BLaER1 treated with 17β-estradiol and CSF1 and Interleukin-3, amounts not matched to agents 10 nM and 100 nM (cell line): ENCODE measurements at regions not wholly inside any gene's neighbourhood (a gene's known extent, or its start where the extent isn't known, plus 50 kb on each side); places are given as distances from the start of the nearest gene placed in this dataset.

Source experiments
- H3K27ac ChIP-seq, 11 experiments: shearing (Covaris generic); formaldehyde crosslinking; 2 replicates each; pipeline ENCODE4 v1.8.1; 2022
- H3K27me3 ChIP-seq, 11 experiments: shearing (Covaris generic); formaldehyde crosslinking; 2 replicates each; pipeline ENCODE4 v1.8.1; 2022
- H3K36me3 ChIP-seq, 11 experiments: shearing (Covaris generic); formaldehyde crosslinking; 2 replicates each; pipeline ENCODE4 v1.8.1; 2022
- H3K4me1 ChIP-seq, 10 experiments: shearing (Covaris generic); formaldehyde crosslinking; 2 replicates each; pipeline ENCODE4 v1.8.1; 2022
- H3K4me2 ChIP-seq, 11 experiments: shearing (Covaris generic); formaldehyde crosslinking; 2 replicates each; pipeline ENCODE4 v1.8.1; 2022
- H3K4me3 ChIP-seq, 10 experiments: shearing (Covaris generic); formaldehyde crosslinking; 2 replicates each; pipeline ENCODE4 v1.8.1; 2022
- H3K9ac ChIP-seq, 11 experiments: shearing (Covaris generic); formaldehyde crosslinking; 2 replicates each; pipeline ENCODE4 v1.8.1; 2022
- H3K9me3 ChIP-seq, 11 experiments: shearing (Covaris generic); formaldehyde crosslinking; replicated peaks in 1 of 11; 2 replicates each; pipeline ENCODE4 v1.8.1; 2022
- H4K20me1 ChIP-seq, 11 experiments: shearing (Covaris generic); formaldehyde crosslinking; 2 replicates each; pipeline ENCODE4 v1.8.1; 2022
- Cebpa-rat ChIP-seq, 11 experiments: shearing (Covaris generic); IDR thresholded peaks; 2 replicates each; pipeline ENCODE4 v1.8.1; 2022

DNA sequence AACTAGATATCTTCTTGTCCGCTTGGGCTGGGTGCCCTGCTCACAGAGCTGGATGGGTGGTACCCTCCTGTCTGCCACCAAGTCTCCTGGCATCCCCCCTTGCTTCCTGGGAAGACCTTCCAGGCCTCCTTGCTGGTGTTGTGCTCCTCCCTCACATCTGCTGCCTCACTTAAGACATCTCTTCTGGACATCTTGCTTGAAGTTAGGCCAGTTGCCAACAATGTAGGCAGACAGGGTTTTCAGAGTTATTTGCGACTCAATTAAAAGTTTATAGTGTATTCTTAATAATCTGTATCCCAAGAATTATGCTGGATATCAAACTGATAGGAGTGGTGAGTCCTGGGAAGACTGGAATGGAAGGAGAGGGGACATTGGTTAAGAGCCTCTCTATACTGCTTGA lies 64.0 kb upstream of the TNRC6B start:
- peaks cover 0 to 86% (median 27%) of the 10 kb centered on the region in 11 experiments; a peak in 8 of 22 replicates for H4K20me1 ChIP-seq
- peaks cover 16 to 33% (median 29%) of the 10 kb centered on the region in 10 experiments for H3K4me1 ChIP-seq
- TF ChIP-seq Cebpa-rat (IDR thresholded peaks at IDR 0.05) = no peak
- no peak overlapping the region for H3K27ac ChIP-seq
- no peak overlapping the region for H3K9ac ChIP-seq
- H3K4me2 ChIP-seq = 0 out of 22 replicates have a peak overlapping the region, but pooled peaks of 1 of the 11 experiments have one; percentile 17
- no peaks in the 10 kb centered on the region for H3K9me3 ChIP-seq
- peaks cover 0 to 11% (median under 1%) of the 10 kb centered on the region in 11 experiments; a peak in 6 of 22 replicates for H3K36me3 ChIP-seq
- no peak overlapping the region for H3K4me3 ChIP-seq
- H3K27me3 ChIP-seq = no peaks in the 10 kb centered on the region

DNA sequence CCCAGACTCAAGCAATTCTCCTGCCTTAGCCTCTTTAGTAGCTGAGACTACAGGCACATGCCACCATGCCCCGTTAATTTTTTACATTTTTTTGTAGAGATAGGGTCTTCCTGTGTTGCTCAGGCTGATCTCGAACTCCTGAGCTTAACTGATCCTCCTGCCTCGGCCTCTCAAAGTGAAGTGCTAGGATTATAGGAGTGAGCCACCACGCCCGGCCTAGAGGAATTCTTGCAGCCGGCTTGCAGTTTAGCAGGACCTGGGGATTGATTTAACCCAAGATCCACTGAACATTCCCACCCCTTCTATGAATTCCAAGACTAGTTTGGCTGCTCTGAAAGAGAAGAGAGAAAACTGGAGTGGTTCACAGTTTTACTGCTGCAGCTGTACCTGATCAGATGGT lies 63.3 kb upstream of the TNRC6B start:
- peaks cover 16 to 33% (median 29%) of the 10 kb centered on the region in 10 experiments for H3K4me1 ChIP-seq
- no peaks in the 10 kb centered on the region for H3K9me3 ChIP-seq
- TF ChIP-seq Cebpa-rat (IDR thresholded peaks at IDR 0.05) = no peak
- no peak overlapping the region for H3K4me3 ChIP-seq
- H3K9ac ChIP-seq = no peak overlapping the region
- H3K27me3 ChIP-seq = no peaks in the 10 kb centered on the region
- H3K27ac ChIP-seq = no peak overlapping the region
- peaks cover 0 to 81% (median 27%) of the 10 kb centered on the region in 11 experiments; a peak in 8 of 22 replicates for H4K20me1 ChIP-seq
- H3K36me3 ChIP-seq = peaks cover 0 to 19% (median 6%) of the 10 kb centered on the region in 11 experiments; a peak in 6 of 22 replicates
- no peak overlapping the region for H3K4me2 ChIP-seq

DNA sequence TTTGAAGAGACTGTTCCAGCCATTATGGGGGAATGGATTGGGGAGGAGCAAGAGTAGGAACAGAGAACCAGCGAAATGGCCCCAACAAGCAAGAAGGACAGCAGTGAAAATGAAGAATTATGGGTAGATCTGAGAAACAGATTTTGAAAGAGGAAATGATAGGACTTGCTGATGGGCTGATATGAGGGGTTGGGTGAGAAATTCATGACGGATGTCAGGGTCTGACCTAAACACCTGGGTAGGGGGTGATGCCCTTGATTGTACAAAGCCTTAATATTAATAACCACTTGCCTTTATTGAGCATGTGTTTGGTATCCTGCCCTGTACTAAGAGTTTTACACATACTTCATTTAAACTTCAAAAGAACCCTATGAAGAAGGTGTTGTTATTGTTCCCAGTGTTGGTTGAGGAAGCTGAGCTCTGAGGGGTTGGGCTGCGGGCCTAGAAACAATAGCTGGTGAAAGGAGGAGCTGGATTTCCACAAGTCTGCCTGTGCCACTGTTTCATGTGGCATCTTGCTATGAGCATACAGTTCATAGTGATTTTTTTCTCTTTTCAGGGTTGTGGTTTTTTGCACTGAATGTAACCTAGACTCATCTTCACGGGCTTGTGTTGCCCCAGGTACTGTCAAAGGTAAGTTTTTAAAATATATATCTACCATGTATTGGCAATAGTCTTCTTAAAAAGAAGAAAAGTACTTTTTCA lies 61.1 kb upstream of the TNRC6B start:
- Histone ChIP-seq H3K9me3 (no peaks in the 10 kb centered on the region), H3K9ac (no peak overlapping the region), H3K27me3 (no peaks in the 10 kb centered on the region), H3K27ac (no peak overlapping the region), H4K20me1 (peaks cover 0 to 63% (median 16%) of the 10 kb centered on the region in 11 experiments; a peak in 8 of 22 replicates), H3K36me3 (peaks cover 0 to 30% (median 7%) of the 10 kb centered on the region in 11 experiments; a peak in 7 of 22 replicates), H3K4me2 (no peak overlapping the region), H3K4me3 (no peak overlapping the region), H3K4me1 (peaks cover 13 to 28% (median 22%) of the 10 kb centered on the region in 10 experiments)
- no peak for TF ChIP-seq Cebpa-rat (IDR thresholded peaks at IDR 0.05)

DNA sequence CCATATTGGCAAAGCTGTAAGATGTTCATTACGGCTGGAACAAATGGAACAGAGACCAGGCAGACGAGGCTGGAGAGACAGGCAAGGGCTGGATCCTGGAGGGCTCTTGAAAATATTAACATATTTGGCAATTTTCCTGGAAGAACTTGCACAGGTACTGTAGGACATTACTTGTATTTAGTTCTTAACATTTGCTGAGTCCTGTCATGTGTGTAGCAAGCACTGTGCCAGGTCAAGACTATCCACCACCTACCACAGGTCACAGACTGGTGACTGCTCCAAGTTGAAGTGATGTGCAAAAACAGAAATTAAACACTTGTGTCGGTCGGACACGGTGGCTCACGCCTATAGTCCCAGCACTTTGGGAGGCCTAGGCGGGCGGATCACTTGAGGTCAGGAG lies 58.7 kb upstream of the TNRC6B start:
- TF ChIP-seq Cebpa-rat (IDR thresholded peaks at IDR 0.05) = no peak
- peaks cover 0 to 53% (median 6%) of the 10 kb centered on the region in 11 experiments; a peak in 8 of 22 replicates for H4K20me1 ChIP-seq
- H3K9ac ChIP-seq = no peak overlapping the region
- H3K27me3 ChIP-seq = no peaks in the 10 kb centered on the region
- no peak overlapping the region for H3K4me3 ChIP-seq
- no peak overlapping the region for H3K4me2 ChIP-seq
- no peaks in the 10 kb centered on the region for H3K9me3 ChIP-seq
- H3K36me3 ChIP-seq = peaks cover 0 to 37% (median 15%) of the 10 kb centered on the region in 11 experiments; a peak in 10 of 22 replicates
- peaks cover 5 to 24% (median 16%) of the 10 kb centered on the region in 10 experiments; a peak in 19 of 20 replicates for H3K4me1 ChIP-seq
- no peak overlapping the region for H3K27ac ChIP-seq

DNA sequence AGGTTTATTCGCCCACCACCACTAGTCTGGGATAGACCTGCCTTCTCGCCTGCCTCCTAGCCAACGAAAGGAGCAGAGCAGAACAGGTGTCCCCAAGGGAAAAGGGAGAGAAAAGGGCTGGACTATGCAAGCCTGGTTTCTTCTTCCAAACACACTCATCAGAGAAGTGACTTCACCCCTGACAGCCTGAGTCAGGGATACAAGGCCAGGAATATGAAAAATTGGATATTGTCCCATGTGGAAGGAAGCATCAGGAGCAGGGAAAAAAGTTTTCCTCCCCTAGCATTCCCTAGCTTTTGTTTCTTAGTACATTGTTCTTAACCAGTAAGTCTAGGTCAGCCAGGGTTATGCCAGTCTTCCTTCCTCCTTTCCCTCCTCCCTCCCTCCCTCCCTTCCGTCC lies 56.9 kb upstream of the TNRC6B start:
- Histone ChIP-seq H3K27me3 (no peaks in the 10 kb centered on the region), H3K9me3 (no peaks in the 10 kb centered on the region), H3K4me2 (peak overlapping the region in 4 of 11 experiments; percentile 6 to 32 (median 14); a peak in 4 of 22 replicates), H4K20me1 (peaks cover 0 to 34% (median 4%) of the 10 kb centered on the region in 11 experiments; a peak in 7 of 22 replicates), H3K4me1 (peaks cover 5 to 24% (median 17%) of the 10 kb centered on the region in 10 experiments; a peak in 19 of 20 replicates), H3K4me3 (no peak overlapping the region), H3K9ac (no peak overlapping the region), H3K27ac (no peak overlapping the region), H3K36me3 (peaks cover 0 to 51% (median 17%) of the 10 kb centered on the region in 11 experiments; a peak in 12 of 22 replicates)
- no peak for TF ChIP-seq Cebpa-rat (IDR thresholded peaks at IDR 0.05)

DNA sequence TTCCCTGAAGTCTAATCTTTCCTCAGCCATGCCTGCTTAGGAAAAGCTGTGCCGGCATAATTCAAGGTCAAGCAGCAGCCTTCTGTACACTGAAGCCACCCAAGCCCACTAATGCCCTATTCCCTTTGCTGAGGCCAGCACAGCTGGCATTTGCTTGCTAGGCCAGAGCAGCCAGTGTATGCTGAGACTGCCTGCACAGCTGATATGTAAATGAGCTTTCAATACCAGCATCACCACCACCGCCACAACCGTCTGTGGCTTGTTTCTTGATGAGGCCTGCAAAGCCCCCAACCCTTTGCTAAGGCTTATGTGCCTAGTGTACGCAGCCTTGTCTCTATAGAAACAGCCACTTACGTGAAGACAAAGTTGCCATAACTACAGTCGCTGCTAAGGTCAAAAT lies 56.3 kb upstream of the TNRC6B start:
- H3K9me3 ChIP-seq = no peaks in the 10 kb centered on the region
- TF ChIP-seq Cebpa-rat (IDR thresholded peaks at IDR 0.05) = no peak
- peaks cover 5 to 24% (median 17%) of the 10 kb centered on the region in 10 experiments; a peak in 19 of 20 replicates for H3K4me1 ChIP-seq
- H3K4me3 ChIP-seq = no peak overlapping the region
- peaks cover 0 to 28% (median 0%) of the 10 kb centered on the region in 11 experiments; a peak in 6 of 22 replicates for H4K20me1 ChIP-seq
- no peak overlapping the region for H3K27ac ChIP-seq
- no peak overlapping the region for H3K9ac ChIP-seq
- no peak overlapping the region for H3K4me2 ChIP-seq
- peaks cover 0 to 57% (median 21%) of the 10 kb centered on the region in 11 experiments; a peak in 12 of 22 replicates for H3K36me3 ChIP-seq
- no peaks in the 10 kb centered on the region for H3K27me3 ChIP-seq

DNA sequence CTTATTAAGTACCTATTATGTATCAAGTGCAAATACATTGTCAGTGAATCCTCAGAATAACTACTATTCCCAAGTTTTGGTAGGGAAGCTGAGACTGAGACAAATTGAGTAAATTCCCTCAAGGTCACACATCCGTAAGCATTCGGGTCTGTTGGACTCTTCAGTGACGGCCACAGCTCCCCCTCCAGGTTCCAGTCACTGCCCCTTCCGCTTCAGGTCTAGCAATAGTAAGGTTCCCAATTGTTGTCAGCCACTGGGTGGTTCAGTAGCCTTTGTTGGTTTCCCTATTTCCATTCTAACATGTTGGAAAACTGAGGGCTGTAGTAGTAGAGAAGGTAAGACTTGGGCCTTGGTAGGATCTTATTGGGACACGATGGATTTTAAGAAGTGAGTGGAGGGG lies 54.9 kb upstream of the TNRC6B start:
- Histone ChIP-seq H3K4me3 (no peak overlapping the region), H3K36me3 (peaks cover 0 to 67% (median 30%) of the 10 kb centered on the region in 11 experiments; a peak in 13 of 22 replicates), H3K9ac (no peak overlapping the region), H3K4me2 (peak overlapping the region in 9 of 11 experiments; percentile 9 to 43 (median 24); a peak in 7 of 22 replicates), H3K4me1 (peaks cover 5 to 24% (median 17%) of the 10 kb centered on the region in 10 experiments; a peak in 19 of 20 replicates), H3K27me3 (no peaks in the 10 kb centered on the region), H4K20me1 (peaks cover 0 to 18% (median 0%) of the 10 kb centered on the region in 11 experiments; a peak in 5 of 22 replicates), H3K27ac (no peak overlapping the region), H3K9me3 (no peaks in the 10 kb centered on the region)
- no peak for TF ChIP-seq Cebpa-rat (IDR thresholded peaks at IDR 0.05)

DNA sequence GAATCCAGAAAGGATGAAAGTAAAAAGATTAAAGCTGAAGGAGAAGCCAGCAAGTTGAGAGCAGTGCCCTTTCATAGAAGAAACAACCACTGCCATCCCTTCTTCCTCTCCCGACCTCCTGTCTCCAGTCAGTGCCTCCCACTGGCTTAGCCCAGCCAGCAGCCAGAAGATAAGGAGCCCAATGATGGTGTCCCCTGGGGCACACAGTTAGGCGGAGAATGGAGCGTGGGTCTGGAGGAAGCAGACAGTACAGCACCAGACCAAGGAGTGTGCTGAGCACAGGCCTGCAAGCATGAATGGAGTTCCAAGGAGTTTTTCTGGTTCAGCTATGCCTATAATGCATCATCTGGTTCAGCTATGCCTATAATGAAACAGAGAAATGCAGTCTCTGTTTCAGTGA lies 54.3 kb upstream of the TNRC6B start:
- Histone ChIP-seq H3K4me3 (no peak overlapping the region), H4K20me1 (peaks cover 0 to 18% (median 0%) of the 10 kb centered on the region in 11 experiments; a peak in 5 of 22 replicates), H3K36me3 (peaks cover 0 to 65% (median 34%) of the 10 kb centered on the region in 11 experiments; a peak in 15 of 22 replicates)

More for the DNA sequence above, 54.3 kb upstream of the TNRC6B start:
- Histone ChIP-seq H3K4me2 (peak overlapping the region in 9 of 11 experiments; percentile 9 to 43 (median 24); a peak in 10 of 22 replicates), H3K9ac (no peak overlapping the region), H3K27ac (no peak overlapping the region), H3K9me3 (no peaks in the 10 kb centered on the region), H3K4me1 (peaks cover 5 to 29% (median 21%) of the 10 kb centered on the region in 10 experiments), H3K27me3 (no peaks in the 10 kb centered on the region)
- no peak for TF ChIP-seq Cebpa-rat (IDR thresholded peaks at IDR 0.05)
